GM19023 (cell line): ENCODE measurements at regions not wholly inside any gene's neighbourhood (a gene's known extent, or its start where the extent isn't known, plus 50 kb on each side); places are given as distances from the start of the nearest gene placed in this dataset.
"Not testable (repeated sequence)": the region's sequence is repeated elsewhere in the genome, so short reads cannot be mapped to it uniquely, and the experiment has no call there.

Experiments used
- ATAC-seq: cut with Tn5 transposase; IDR thresholded peaks from one replicate; pipeline ENCODE4 v1.9.1; 2021; ENCODE audit warnings: mild to moderate bottlenecking, moderate library complexity; ENCODE audit not compliant: unreplicated experiment

GRCh38 chr18:46226461-46226860, 122.3 kb downstream of the HAUS1 start:
- no peak for ATAC-seq

- not testable (repeated sequence) for ATAC-seq
Observed at GRCh38 chr18:46229641-46230040, 125.5 kb downstream of the HAUS1 start.

- ATAC-seq = no peak
Observed at GRCh38 chr18:46236156-46236555, 132.0 kb downstream of the HAUS1 start.

GRCh38 chr18:46237891-46238290, 133.7 kb downstream of the HAUS1 start:
- no peak for ATAC-seq

GRCh38 chr18:46239549-46239948, 135.4 kb downstream of the HAUS1 start:
- no peak for ATAC-seq

- no peak for ATAC-seq
Observed at GRCh38 chr18:46239998-46240397, 135.8 kb downstream of the HAUS1 start.

- not testable (repeated sequence) for ATAC-seq
Observed at GRCh38 chr18:46241393-46241792, 137.2 kb downstream of the HAUS1 start.

GRCh38 chr18:46242183-46242582, 138.0 kb downstream of the HAUS1 start:
- no peak for ATAC-seq

- no peak for ATAC-seq
Observed at GRCh38 chr18:46243095-46243494, 138.9 kb downstream of the HAUS1 start.

- no peak for ATAC-seq
Observed at GRCh38 chr18:46243673-46244072, 139.5 kb downstream of the HAUS1 start.

GRCh38 chr18:46246101-46246500, 141.9 kb downstream of the HAUS1 start:
- no peak for ATAC-seq

GRCh38 chr18:46247942-46248341, 143.8 kb downstream of the HAUS1 start:
- no peak for ATAC-seq

GRCh38 chr18:46250084-46250811, 146.1 kb downstream of the HAUS1 start:
- ATAC-seq = peak; percentile 97

GRCh38 chr18:46250812-46251173, 146.6 kb downstream of the HAUS1 start:
- no peak for ATAC-seq

- ATAC-seq = no peak
Observed at GRCh38 chr18:46252759-46253158, 148.6 kb downstream of the HAUS1 start.

GRCh38 chr18:46253498-46253897, 149.3 kb downstream of the HAUS1 start:
- no peak for ATAC-seq

- ATAC-seq = no peak
Observed at GRCh38 chr18:46256078-46256477, 151.9 kb downstream of the HAUS1 start.

- no peak for ATAC-seq
Observed at GRCh38 chr18:46257366-46257765, 153.2 kb downstream of the HAUS1 start.

GRCh38 chr18:46260016-46260878, 156.1 kb downstream of the HAUS1 start:
- ATAC-seq = no peak

GRCh38 chr18:46260879-46261143, 156.6 kb downstream of the HAUS1 start:
- ATAC-seq = no peak

- ATAC-seq = no peak
Observed at GRCh38 chr18:46261799-46262198, 157.6 kb downstream of the HAUS1 start.

- ATAC-seq = no peak
Observed at GRCh38 chr18:46262856-46263255, 158.7 kb downstream of the HAUS1 start.
